HFFc6 (cell line): ENCODE measurements at regions not wholly inside any gene's neighbourhood (a gene's known extent, or its start where the extent isn't known, plus 50 kb on each side); places are given as distances from the start of the nearest gene placed in this dataset.
A peak's percentile ranks its signal among the peaks of the same experiment; 100 is the strongest.

Experiments used
- DNase-seq: peaks from one replicate; pipeline ENCODE4 v3.0.0-alpha.2; 2018
- H3K27ac Mint-ChIP-seq: 2 replicates; pipeline ENCODE4 v1.8.0; 2020; ENCODE audit warnings: mild to moderate bottlenecking, mixed read lengths
- H3K27me3 Mint-ChIP-seq: 2 replicates; pipeline ENCODE4 v1.8.0; 2021; ENCODE audit warnings: mild to moderate bottlenecking, moderate library complexity, mixed read lengths; ENCODE audit not compliant: insufficient read depth
- H3K36me3 Mint-ChIP-seq: 2 replicates; pipeline ENCODE4 v1.8.0; 2021; ENCODE audit warnings: low read depth, mixed read lengths
- H3K4me1 Mint-ChIP-seq: 2 replicates; pipeline ENCODE4 v1.8.0; 2020; ENCODE audit warnings: low read depth, mixed read lengths
- H3K4me3 Mint-ChIP-seq: 2 replicates; pipeline ENCODE4 v1.8.0; 2020; ENCODE audit warnings: mild to moderate bottlenecking, moderate library complexity, mixed read lengths
- H3K9me3 Mint-ChIP-seq: 2 replicates; pipeline ENCODE4 v1.8.0; 2020; ENCODE audit warnings: mild to moderate bottlenecking, mixed read lengths
- TF ChIP-seq, protein P1 (sequence below): fragments of 200-600 bp; sonication (generic); IDR thresholded peaks from 2 replicates; pipeline ENCODE4 v1.5.0; 2021; ENCODE audit warnings: antibody characterized with exemption, mild to moderate bottlenecking

DNA sequence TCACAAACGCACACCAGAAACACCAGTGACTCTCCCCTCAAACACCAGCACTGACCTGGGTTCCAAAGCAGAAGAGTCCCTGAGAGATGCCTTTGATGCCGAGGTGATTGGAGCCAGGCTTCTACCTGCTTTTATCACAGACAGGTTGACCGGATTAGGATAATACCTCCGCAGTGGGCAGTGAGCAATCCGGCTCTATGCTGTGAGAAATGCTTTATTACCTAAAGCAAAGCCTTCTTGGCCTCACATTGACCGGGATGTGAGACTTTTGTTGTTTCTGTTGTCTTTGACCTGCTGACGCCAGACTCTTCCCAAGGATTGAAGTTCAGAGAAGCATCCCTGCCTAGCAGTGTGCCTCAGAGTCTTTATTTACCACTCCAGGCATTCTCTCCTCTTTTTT, 320.3 kb upstream of the CLINT1 start:
- Mint-ChIP-seq H3K4me1 (no peaks in the 10 kb centered on the region), H3K4me3 (no peak overlapping the region), H3K27ac (no peak overlapping the region), H3K36me3 (no peaks in the 10 kb centered on the region), H3K9me3 (peaks cover 2% of the 10 kb centered on the region), H3K27me3 (peaks cover 9% of the 10 kb centered on the region)
- DNase-seq: no peak
- TF ChIP-seq, protein P1, sequence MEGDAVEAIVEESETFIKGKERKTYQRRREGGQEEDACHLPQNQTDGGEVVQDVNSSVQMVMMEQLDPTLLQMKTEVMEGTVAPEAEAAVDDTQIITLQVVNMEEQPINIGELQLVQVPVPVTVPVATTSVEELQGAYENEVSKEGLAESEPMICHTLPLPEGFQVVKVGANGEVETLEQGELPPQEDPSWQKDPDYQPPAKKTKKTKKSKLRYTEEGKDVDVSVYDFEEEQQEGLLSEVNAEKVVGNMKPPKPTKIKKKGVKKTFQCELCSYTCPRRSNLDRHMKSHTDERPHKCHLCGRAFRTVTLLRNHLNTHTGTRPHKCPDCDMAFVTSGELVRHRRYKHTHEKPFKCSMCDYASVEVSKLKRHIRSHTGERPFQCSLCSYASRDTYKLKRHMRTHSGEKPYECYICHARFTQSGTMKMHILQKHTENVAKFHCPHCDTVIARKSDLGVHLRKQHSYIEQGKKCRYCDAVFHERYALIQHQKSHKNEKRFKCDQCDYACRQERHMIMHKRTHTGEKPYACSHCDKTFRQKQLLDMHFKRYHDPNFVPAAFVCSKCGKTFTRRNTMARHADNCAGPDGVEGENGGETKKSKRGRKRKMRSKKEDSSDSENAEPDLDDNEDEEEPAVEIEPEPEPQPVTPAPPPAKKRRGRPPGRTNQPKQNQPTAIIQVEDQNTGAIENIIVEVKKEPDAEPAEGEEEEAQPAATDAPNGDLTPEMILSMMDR: no peak

- H3K4me1 Mint-ChIP-seq: no peaks in the 10 kb centered on the region
- H3K27me3 Mint-ChIP-seq: peaks cover 9% of the 10 kb centered on the region
- no peak for DNase-seq
- TF ChIP-seq, protein P1: no peak
- H3K27ac Mint-ChIP-seq: no peak overlapping the region
- no peaks in the 10 kb centered on the region for H3K9me3 Mint-ChIP-seq
- H3K36me3 Mint-ChIP-seq: no peaks in the 10 kb centered on the region
- H3K4me3 Mint-ChIP-seq: no peak overlapping the region
These were observed 319.6 kb upstream of the CLINT1 start for GRCh38 chr5:158178535-158178934.

GRCh38 chr5:158177146-158177545, 318.2 kb upstream of the CLINT1 start:
- no peaks in the 10 kb centered on the region for H3K9me3 Mint-ChIP-seq

DNA sequence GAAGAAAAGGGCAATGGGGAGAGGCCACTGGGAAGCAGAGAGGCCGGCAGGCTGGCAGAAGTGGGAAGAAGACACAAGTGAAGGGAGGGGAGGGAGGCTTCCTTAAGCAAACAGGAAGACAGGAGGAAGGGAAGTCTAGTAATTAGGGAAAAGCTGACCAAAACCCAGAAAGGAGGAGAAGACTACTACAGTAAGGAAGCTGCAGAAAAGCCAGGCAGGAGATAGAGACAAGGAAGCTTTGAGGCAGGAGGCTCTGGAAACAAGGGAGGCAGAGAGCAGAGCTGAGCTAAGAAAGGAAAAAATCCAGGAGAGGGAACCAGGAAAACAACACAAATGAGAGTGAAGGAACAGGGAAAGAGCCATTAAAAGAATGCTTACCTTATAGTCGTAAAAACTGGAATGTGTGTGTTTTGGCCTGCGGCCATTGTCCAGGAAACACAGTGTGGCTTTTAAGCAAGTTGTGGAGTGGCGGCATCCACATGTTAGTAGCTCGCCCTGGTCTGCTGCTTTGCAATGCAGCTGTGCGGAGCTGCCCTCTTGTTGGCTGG, 317.1 kb upstream of the CLINT1 start:
- TF ChIP-seq, protein P1: no peak
- Mint-ChIP-seq H3K27ac (no peak overlapping the region), H3K4me3 (no peak overlapping the region), H3K4me1 (no peaks in the 10 kb centered on the region), H3K36me3 (no peaks in the 10 kb centered on the region), H3K9me3 (no peaks in the 10 kb centered on the region), H3K27me3 (peaks cover 9% of the 10 kb centered on the region; the same call in 1 of the 2 replicates)
- DNase-seq: no peak

More at GRCh38 chr5:158177146-158177545, 318.2 kb upstream of the CLINT1 start:
- no peak overlapping the region for H3K27ac Mint-ChIP-seq
- peaks cover 9% of the 10 kb centered on the region for H3K27me3 Mint-ChIP-seq
- no peaks in the 10 kb centered on the region for H3K36me3 Mint-ChIP-seq
- H3K4me1 Mint-ChIP-seq: no peaks in the 10 kb centered on the region
- no peak for DNase-seq
- H3K4me3 Mint-ChIP-seq: no peak overlapping the region
- TF ChIP-seq, protein P1: no peak

GRCh38 chr5:158174918-158175851, 316.2 kb upstream of the CLINT1 start:
- H3K36me3 Mint-ChIP-seq: no peaks in the 10 kb centered on the region
- TF ChIP-seq, protein P1: peak; percentile 84

More at GRCh38 chr5:158174918-158175851, 316.2 kb upstream of the CLINT1 start:
- Mint-ChIP-seq H3K27me3 (peaks cover 9% of the 10 kb centered on the region; the same call in 1 of the 2 replicates), H3K4me3 (no peak overlapping the region), H3K9me3 (no peaks in the 10 kb centered on the region), H3K27ac (no peak overlapping the region), H3K4me1 (no peaks in the 10 kb centered on the region)
- peak; percentile 43 for DNase-seq
